ENCODE measurements at regions not wholly inside any gene's neighbourhood (a gene's known extent, or its start where the extent isn't known, plus 50 kb on each side); places are given as distances from the start of the nearest gene placed in this dataset.

DNA sequence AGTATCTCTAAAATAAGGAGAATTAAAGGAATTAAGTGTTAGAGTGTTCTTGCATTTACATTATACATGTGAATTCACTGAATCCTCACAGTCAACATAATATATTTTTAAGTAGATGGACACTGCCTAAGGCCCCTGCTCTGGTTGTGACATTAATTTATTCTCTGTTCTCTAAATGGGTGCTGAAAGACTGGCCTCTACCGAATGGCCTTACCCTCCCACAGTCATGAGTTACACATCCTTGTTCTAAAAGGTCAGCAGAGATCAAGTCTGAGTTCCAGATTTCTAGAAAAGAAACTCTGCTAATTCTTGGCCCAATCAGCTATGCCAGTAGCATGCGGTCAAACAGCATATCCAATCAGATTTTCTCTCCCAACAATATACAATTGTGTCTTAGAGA lies 193.2 kb downstream of the TM2D1 start:
- no peak overlapping the region for H3K4me3 ChIP-seq (ENCODE audit: low read depth in 2 of 2, low read length in 1 of 2)
- H3F3A ChIP-seq (replicated peaks; ENCODE audit: insufficient read depth): no peaks in the 10 kb centered on the region
- H3K36me3 ChIP-seq (replicated peaks in 1 of 2; ENCODE audit: control insufficient read depth in 1 of 2, insufficient read depth in 2 of 2, low read length in 1 of 2): no peaks in the 10 kb centered on the region
- no peak overlapping the region for H2AFZ ChIP-seq (ENCODE audit: low read depth)
- H4K20me1 ChIP-seq (ENCODE audit: insufficient read depth): no peaks in the 10 kb centered on the region
- no peak overlapping the region for H3K9ac ChIP-seq
- no peaks in the 10 kb centered on the region for H3K27me3 ChIP-seq (ENCODE audit: insufficient read depth)
- ChIA-PET POLR2A (no interaction called here), CTCF (no interaction called here)
- no peak overlapping the region for H3K4me2 ChIP-seq
- H3K9me2 ChIP-seq: no peaks in the 10 kb centered on the region
- no peak for TF ChIP-seq NRF1 (IDR thresholded peaks at IDR 0.05; ENCODE audit: low read depth, low read length)
- TF ChIP-seq, protein P1, sequence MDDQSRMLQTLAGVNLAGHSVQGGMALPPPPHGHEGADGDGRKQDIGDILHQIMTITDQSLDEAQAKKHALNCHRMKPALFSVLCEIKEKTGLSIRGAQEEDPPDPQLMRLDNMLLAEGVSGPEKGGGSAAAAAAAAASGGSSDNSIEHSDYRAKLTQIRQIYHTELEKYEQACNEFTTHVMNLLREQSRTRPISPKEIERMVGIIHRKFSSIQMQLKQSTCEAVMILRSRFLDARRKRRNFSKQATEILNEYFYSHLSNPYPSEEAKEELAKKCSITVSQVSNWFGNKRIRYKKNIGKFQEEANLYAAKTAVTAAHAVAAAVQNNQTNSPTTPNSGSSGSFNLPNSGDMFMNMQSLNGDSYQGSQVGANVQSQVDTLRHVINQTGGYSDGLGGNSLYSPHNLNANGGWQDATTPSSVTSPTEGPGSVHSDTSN (IDR thresholded peaks at IDR 0.05): no peak
- TF ChIP-seq TAF1 (IDR thresholded peaks at IDR 0.05; ENCODE audit: borderline replicate concordance, low read depth, low read length): no peak
- no peak for TF ChIP-seq CHD2 (IDR thresholded peaks at IDR 0.05; ENCODE audit: low read length, partially characterized antibody)
- no peak for TF ChIP-seq TEAD4 (IDR thresholded peaks at IDR 0.05; ENCODE audit: borderline replicate concordance, insufficient read depth)
- no peak for TF ChIP-seq FOXM1 (IDR thresholded peaks at IDR 0.05; ENCODE audit: low read depth)
- no peak for TF ChIP-seq SIN3A (IDR thresholded peaks at IDR 0.05; ENCODE audit: borderline replicate concordance, low read depth, low read length)
- no peak for TF ChIP-seq RCOR1 (IDR thresholded peaks at IDR 0.05; ENCODE audit: low read length)
- no peak for TF ChIP-seq CTCF (IDR thresholded peaks at IDR 0.05)
- TF ChIP-seq RFX5 (IDR thresholded peaks at IDR 0.05; ENCODE audit: low read length): no peak
- no peak for TF ChIP-seq USF2 (IDR thresholded peaks at IDR 0.05; ENCODE audit: borderline replicate concordance, low read depth, low read length)
- TF ChIP-seq USF1 (IDR thresholded peaks at IDR 0.05; ENCODE audit: borderline replicate concordance, low read depth): no peak
- TF ChIP-seq IRF3 (IDR thresholded peaks at IDR 0.05; ENCODE audit: low read depth, low read length): no peak
- no peak for TF ChIP-seq RXRA (IDR thresholded peaks at IDR 0.05; ENCODE audit: borderline replicate concordance, low read depth)
- TF ChIP-seq MEF2A (IDR thresholded peaks at IDR 0.05; ENCODE audit: borderline replicate concordance, low read depth): no peak
- TF ChIP-seq, protein P2, sequence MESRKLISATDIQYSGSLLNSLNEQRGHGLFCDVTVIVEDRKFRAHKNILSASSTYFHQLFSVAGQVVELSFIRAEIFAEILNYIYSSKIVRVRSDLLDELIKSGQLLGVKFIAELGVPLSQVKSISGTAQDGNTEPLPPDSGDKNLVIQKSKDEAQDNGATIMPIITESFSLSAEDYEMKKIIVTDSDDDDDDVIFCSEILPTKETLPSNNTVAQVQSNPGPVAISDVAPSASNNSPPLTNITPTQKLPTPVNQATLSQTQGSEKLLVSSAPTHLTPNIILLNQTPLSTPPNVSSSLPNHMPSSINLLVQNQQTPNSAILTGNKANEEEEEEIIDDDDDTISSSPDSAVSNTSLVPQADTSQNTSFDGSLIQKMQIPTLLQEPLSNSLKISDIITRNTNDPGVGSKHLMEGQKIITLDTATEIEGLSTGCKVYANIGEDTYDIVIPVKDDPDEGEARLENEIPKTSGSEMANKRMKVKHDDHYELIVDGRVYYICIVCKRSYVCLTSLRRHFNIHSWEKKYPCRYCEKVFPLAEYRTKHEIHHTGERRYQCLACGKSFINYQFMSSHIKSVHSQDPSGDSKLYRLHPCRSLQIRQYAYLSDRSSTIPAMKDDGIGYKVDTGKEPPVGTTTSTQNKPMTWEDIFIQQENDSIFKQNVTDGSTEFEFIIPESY (IDR thresholded peaks at IDR 0.05; ENCODE audit: borderline replicate concordance, low read depth): no peak
- no peak for TF ChIP-seq EZH2phosphoT487 (IDR thresholded peaks at IDR 0.05; ENCODE audit: borderline replicate concordance, low read depth)
- TF ChIP-seq FOSL2 (IDR thresholded peaks at IDR 0.05; ENCODE audit: borderline replicate concordance, low read depth): no peak
- H3K79me2 ChIP-seq (ENCODE audit: insufficient read depth): no peaks in the 10 kb centered on the region
- no peaks in the 10 kb centered on the region for H3K4me1 ChIP-seq (ENCODE audit: control insufficient read depth in 1 of 2, insufficient read depth in 2 of 2, low read depth in 1 of 2, low read length in 1 of 2)
- H3K9me3 ChIP-seq: no peaks in the 10 kb centered on the region
- no peak for DNase-seq
- WGBS (ENCODE audit: low lambda C conversion rate): 67% methylated on average over 2 of the region's 2 CpGs
- no peak overlapping the region for H3K27ac ChIP-seq (ENCODE audit: low read depth in 2 of 2, low read length in 1 of 2)
